DMS79 treated with DMSO at 0.1 percent for 48 hours (cell line): ENCODE measurements at regions not wholly inside any gene's neighbourhood (a gene's known extent, or its start where the extent isn't known, plus 50 kb on each side); places are given as distances from the start of the nearest gene placed in this dataset.

Experiments used
- DNase-seq: peaks from one replicate; lab custom pipeline; 2025; lab: John Stamatoyannopoulos, UW

DNA sequence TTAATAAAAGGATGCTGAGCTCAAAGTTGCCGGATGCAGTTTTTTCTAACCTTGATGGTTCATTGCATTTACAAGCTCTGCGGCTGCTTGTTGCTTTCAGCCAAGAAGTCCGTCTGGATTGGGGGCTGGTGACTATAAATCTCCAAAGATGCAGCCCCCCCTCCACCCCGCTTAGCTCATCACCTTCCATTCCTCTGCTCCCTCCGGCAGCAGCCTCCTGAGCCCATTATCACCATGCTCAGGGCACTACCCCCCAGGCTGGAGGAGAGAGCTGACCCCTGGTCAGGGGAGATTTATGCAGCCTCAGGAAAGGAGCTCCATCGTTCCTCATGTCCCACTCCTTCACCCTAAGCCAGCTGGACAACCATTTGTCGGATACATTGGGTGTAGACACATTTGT, 55.3 kb upstream of the ZRANB1 start:
- peak; percentile 2 for DNase-seq

DNA sequence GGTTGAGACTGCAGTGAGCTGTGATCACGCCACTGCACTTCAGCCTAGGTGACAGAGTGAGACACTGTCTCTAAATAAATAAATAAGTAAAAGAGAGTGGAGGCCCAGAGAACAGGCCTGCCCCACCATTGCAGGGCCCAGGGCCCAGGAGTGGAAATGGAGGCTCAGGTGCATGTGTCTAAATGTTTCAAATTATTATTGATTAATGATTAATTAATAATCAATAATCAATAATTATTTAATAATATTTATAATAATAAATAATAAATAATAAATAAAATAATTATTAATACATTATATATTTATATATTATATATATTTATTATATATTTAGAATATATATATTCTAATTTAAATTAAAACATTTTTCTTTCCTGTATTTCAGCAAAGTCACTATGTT, 53.7 kb upstream of the ZRANB1 start:
- DNase-seq, result no peak

- DNase-seq, result no peak
These were observed 49.9 kb upstream of the ZRANB1 start for GRCh38 chr10:124892031-124892430.
